ENCODE measurements at regions not wholly inside any gene's neighbourhood (a gene's known extent, or its start where the extent isn't known, plus 50 kb on each side); places are given as distances from the start of the nearest gene placed in this dataset.

GRCh38 chr7:77474756-77475155, 58.6 kb upstream of the GSAP start:
- Histone ChIP-seq H3K4me1 (ENCODE audit: control insufficient read depth, insufficient read depth, low read length) (no peaks in the 10 kb centered on the region), H2AFZ (ENCODE audit: control insufficient read depth, low read depth, low read length) (no peak overlapping the region), H3K4me3 (no peak overlapping the region), H3K27me3 (replicated peaks in 1 of 2; ENCODE audit: control insufficient read depth in 2 of 2, insufficient read depth in 2 of 2, low read length in 1 of 2) (no peaks in the 10 kb centered on the region), H3K9me3 (replicated peaks; ENCODE audit: control insufficient read depth, insufficient read depth, low read length) (no peaks in the 10 kb centered on the region), H3K27ac (ENCODE audit: control insufficient read depth, insufficient read depth) (no peak overlapping the region), H3K79me2 (ENCODE audit: control insufficient read depth, insufficient read depth, low read length) (no peaks in the 10 kb centered on the region), H4K20me1 (ENCODE audit: control insufficient read depth, insufficient read depth) (no peaks in the 10 kb centered on the region), H3K4me2 (ENCODE audit: control insufficient read depth, insufficient read depth) (no peak overlapping the region), H3K36me3 (ENCODE audit: control insufficient read depth in 2 of 2, insufficient read depth in 2 of 2, low read length in 1 of 2) (no peaks in the 10 kb centered on the region), H3K9ac (ENCODE audit: control insufficient read depth, insufficient read depth, low read length) (no peak overlapping the region)
- FAIRE-seq (no peak), DNase-seq (ENCODE audit: low read depth, low spot score) (no peak), ATAC-seq (no peak)
- ChIA-PET POLR2A (no interaction called here), SMC1A (ENCODE audit: uncharacterized antibody, unreplicated experiment) (interaction anchor here (0.7 to 1.9 kb wide), 3 partner anchors 13 to 149 kb away, joined by 3 to 6 read pairs (median 3); no protein-coding TSS in a partner anchor), CTCF (interaction anchor here (1.2 kb wide), 1 partner anchor 54 kb away, joined by 3 read pairs; no protein-coding TSS in a partner anchor), RAD21 (ENCODE audit: unreplicated experiment) (interaction anchor here (1.2 kb wide), 1 partner anchor 20 kb away, joined by 3 read pairs; no protein-coding TSS in a partner anchor)
- BruUV-seq (replicated peaks): no TSS peak
- in situ Hi-C loops (cut with MboI) (no loop called here), intact Hi-C loops (cut with micrococcal nuclease; ENCODE audit: unreplicated experiment) (no loop called here)
- 58% methylated on average over 3 of the region's 3 CpGs for WGBS (ENCODE audit: insufficient coverage, insufficient replicate concordance, low lambda C conversion rate, missing lambda C conversion rate)
- TF ChIP-seq DPF2 (IDR thresholded peaks at IDR 0.05) (no peak), RELA (IDR thresholded peaks at IDR 0.05; ENCODE audit: borderline replicate concordance, partially characterized antibody) (no peak), POLR2AphosphoS2 (IDR thresholded peaks at IDR 0.05; ENCODE audit: low read depth, low read length) (no peak), CHD1 (IDR thresholded peaks at IDR 0.05; ENCODE audit: low read depth, low read length) (no peak), SPI1 (IDR thresholded peaks at IDR 0.05; ENCODE audit: borderline replicate concordance, insufficient read depth, low read depth, low read length) (no peak), TAF1 (IDR thresholded peaks at IDR 0.05; ENCODE audit: borderline replicate concordance, low read depth, low read length) (no peak), CBX3 (IDR thresholded peaks at IDR 0.05; ENCODE audit: borderline replicate concordance, low read depth) (no peak), E2F8 (IDR thresholded peaks at IDR 0.05; ENCODE audit: low read depth, partially characterized antibody) (no peak), NR2C1 (IDR thresholded peaks at IDR 0.05) (no peak), MLLT1 (IDR thresholded peaks at IDR 0.05) (no peak), MTA3 (IDR thresholded peaks at IDR 0.05; ENCODE audit: borderline replicate concordance, low read length) (no peak), EP300 (IDR thresholded peaks at IDR 0.05; ENCODE audit: borderline replicate concordance in 1 of 2, control insufficient read depth in 1 of 2, low read depth in 2 of 2, low read length in 2 of 2) (no peak)
- TF ChIP-seq, protein P1, sequence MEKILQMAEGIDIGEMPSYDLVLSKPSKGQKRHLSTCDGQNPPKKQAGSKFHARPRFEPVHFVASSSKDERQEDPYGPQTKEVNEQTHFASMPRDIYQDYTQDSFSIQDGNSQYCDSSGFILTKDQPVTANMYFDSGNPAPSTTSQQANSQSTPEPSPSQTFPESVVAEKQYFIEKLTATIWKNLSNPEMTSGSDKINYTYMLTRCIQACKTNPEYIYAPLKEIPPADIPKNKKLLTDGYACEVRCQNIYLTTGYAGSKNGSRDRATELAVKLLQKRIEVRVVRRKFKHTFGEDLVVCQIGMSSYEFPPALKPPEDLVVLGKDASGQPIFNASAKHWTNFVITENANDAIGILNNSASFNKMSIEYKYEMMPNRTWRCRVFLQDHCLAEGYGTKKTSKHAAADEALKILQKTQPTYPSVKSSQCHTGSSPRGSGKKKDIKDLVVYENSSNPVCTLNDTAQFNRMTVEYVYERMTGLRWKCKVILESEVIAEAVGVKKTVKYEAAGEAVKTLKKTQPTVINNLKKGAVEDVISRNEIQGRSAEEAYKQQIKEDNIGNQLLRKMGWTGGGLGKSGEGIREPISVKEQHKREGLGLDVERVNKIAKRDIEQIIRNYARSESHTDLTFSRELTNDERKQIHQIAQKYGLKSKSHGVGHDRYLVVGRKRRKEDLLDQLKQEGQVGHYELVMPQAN (conservative IDR thresholded peaks at IDR 0.05): no peak
- TF ChIP-seq, protein P2, sequence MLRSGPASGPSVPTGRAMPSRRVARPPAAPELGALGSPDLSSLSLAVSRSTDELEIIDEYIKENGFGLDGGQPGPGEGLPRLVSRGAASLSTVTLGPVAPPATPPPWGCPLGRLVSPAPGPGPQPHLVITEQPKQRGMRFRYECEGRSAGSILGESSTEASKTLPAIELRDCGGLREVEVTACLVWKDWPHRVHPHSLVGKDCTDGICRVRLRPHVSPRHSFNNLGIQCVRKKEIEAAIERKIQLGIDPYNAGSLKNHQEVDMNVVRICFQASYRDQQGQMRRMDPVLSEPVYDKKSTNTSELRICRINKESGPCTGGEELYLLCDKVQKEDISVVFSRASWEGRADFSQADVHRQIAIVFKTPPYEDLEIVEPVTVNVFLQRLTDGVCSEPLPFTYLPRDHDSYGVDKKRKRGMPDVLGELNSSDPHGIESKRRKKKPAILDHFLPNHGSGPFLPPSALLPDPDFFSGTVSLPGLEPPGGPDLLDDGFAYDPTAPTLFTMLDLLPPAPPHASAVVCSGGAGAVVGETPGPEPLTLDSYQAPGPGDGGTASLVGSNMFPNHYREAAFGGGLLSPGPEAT (IDR thresholded peaks at IDR 0.05; ENCODE audit: low read depth): no peak

All from GM12878 (cell line).